Stimulated activated naive CD4-positive, alpha-beta T cell treated with Interleukin-2 at 50 U/mL for 16 hours (primary cell): ENCODE measurements at regions not wholly inside any gene's neighbourhood (a gene's known extent, or its start where the extent isn't known, plus 50 kb on each side); places are given as distances from the start of the nearest gene placed in this dataset.

ENCODE experiments used
- DNase-seq: peaks from one replicate; lab custom pipeline; 2025; lab: John Stamatoyannopoulos, UW

GRCh38 chr20:63056236-63057170 is 49.7 kb upstream of the BHLHE23 start:
- peak; percentile 21 for DNase-seq
